ENCODE measurements at regions not wholly inside any gene's neighbourhood (a gene's known extent, or its start where the extent isn't known, plus 50 kb on each side); places are given as distances from the start of the nearest gene placed in this dataset.

DNA sequence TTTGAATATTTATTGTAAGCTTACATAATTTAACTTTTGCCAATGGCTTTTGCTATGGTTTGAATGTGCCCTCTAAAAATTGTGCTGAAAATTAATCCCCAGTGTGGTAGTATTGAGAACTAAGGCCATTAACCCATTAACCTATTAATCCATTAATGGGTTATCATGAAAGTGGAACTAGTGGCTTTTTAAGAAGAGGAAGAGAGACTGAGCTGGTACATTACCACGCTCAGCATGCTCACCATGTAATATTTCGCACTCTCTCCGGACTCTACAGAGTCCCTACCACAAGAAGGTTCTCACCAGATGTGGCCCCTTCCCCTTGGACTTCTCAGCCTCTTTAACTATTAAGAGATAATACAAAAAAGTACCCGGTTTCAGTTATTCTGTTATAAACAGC, 164.4 kb upstream of the ZRANB2 start:
- DNase-seq (ENCODE audit: low spot score), result no peak
- Histone ChIP-seq H3K4me1 (replicated peaks) (no peaks in the 10 kb centered on the region), H3K27ac (no peak overlapping the region), H3K9me3 (no peaks in the 10 kb centered on the region), H3K27me3 (replicated peaks; ENCODE audit: insufficient read depth) (no peaks in the 10 kb centered on the region), H3K4me3 (no peak overlapping the region), H3K36me3 (no peaks in the 10 kb centered on the region)
- intact Hi-C loops (cut with DNase I), result no loop called here
- WGBS, result 93% methylated on average over 4 of the region's 4 CpGs
- TF ChIP-seq POLR2A (IDR thresholded peaks at IDR 0.05) (no peak), POLR2AphosphoS5 (IDR thresholded peaks at IDR 0.05) (no peak)
- TF ChIP-seq, protein P1, sequence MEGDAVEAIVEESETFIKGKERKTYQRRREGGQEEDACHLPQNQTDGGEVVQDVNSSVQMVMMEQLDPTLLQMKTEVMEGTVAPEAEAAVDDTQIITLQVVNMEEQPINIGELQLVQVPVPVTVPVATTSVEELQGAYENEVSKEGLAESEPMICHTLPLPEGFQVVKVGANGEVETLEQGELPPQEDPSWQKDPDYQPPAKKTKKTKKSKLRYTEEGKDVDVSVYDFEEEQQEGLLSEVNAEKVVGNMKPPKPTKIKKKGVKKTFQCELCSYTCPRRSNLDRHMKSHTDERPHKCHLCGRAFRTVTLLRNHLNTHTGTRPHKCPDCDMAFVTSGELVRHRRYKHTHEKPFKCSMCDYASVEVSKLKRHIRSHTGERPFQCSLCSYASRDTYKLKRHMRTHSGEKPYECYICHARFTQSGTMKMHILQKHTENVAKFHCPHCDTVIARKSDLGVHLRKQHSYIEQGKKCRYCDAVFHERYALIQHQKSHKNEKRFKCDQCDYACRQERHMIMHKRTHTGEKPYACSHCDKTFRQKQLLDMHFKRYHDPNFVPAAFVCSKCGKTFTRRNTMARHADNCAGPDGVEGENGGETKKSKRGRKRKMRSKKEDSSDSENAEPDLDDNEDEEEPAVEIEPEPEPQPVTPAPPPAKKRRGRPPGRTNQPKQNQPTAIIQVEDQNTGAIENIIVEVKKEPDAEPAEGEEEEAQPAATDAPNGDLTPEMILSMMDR (IDR thresholded peaks at IDR 0.05), result no peak

DNA sequence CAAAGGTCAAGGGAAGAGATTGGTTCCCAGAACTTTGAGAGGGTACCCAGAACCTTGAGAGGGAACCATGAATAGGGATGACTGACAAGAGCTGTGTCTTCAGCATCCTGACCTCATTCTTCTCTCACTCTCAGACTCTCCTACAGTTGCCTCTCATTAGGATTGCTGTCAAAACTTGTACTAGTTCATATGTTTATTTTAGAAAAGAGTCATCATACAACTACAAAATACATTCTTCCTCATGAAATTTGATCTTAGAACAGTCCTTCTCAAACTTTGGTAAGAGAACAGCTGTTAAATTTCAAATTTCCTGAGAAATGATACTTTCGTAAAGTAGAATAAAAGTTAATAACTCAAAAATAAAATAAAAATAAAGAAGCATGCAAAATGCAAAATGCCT, 161.4 kb upstream of the ZRANB2 start:
- DNase-seq (ENCODE audit: low spot score), result no peak
- no peak for TF ChIP-seq POLR2AphosphoS5 (IDR thresholded peaks at IDR 0.05)
- TF ChIP-seq POLR2A (IDR thresholded peaks at IDR 0.05), result no peak
- TF ChIP-seq, protein P1 (IDR thresholded peaks at IDR 0.05), result no peak
- no peak overlapping the region for H3K27ac ChIP-seq
- H3K4me1 ChIP-seq (replicated peaks), result no peaks in the 10 kb centered on the region
- no peaks in the 10 kb centered on the region for H3K36me3 ChIP-seq
- H3K27me3 ChIP-seq (replicated peaks; ENCODE audit: insufficient read depth), result no peaks in the 10 kb centered on the region
- intact Hi-C loops (cut with DNase I), result no loop called here
- 73% methylated on average over 1 of the region's 1 CpG for WGBS
- no peak overlapping the region for H3K4me3 ChIP-seq
- no peaks in the 10 kb centered on the region for H3K9me3 ChIP-seq

DNA sequence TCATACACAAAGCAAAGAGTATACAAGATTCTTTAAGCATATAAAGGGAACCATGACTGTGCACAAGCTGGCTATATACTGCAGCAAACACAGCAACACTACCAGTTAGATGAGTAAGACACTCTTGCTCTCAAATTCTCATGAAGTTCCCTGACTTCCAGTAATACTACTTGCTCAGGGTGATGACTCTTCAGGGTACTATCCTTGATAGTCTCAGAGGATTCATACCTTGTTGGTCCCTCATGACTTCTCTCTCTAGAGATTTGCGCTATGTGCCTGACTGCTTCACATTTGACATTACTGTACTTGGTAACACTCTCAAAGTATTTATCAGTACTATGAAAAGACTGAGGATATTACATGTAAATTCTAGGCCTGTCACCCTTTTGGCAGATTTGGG, 159.8 kb upstream of the ZRANB2 start:
- TF ChIP-seq POLR2AphosphoS5 (IDR thresholded peaks at IDR 0.05) (no peak), POLR2A (IDR thresholded peaks at IDR 0.05) (no peak)
- TF ChIP-seq, protein P1 (IDR thresholded peaks at IDR 0.05), result no peak
- no peak overlapping the region for H3K4me3 ChIP-seq
- no peaks in the 10 kb centered on the region for H3K4me1 ChIP-seq (replicated peaks)
- no peaks in the 10 kb centered on the region for H3K36me3 ChIP-seq
- no peak for DNase-seq (ENCODE audit: low spot score)
- H3K9me3 ChIP-seq, result no peaks in the 10 kb centered on the region
- H3K27ac ChIP-seq, result no peak overlapping the region
- intact Hi-C loops (cut with DNase I), result no loop called here
- H3K27me3 ChIP-seq (replicated peaks; ENCODE audit: insufficient read depth), result no peaks in the 10 kb centered on the region
- WGBS, result 100% methylated on average over 1 of the region's 1 CpG

DNA sequence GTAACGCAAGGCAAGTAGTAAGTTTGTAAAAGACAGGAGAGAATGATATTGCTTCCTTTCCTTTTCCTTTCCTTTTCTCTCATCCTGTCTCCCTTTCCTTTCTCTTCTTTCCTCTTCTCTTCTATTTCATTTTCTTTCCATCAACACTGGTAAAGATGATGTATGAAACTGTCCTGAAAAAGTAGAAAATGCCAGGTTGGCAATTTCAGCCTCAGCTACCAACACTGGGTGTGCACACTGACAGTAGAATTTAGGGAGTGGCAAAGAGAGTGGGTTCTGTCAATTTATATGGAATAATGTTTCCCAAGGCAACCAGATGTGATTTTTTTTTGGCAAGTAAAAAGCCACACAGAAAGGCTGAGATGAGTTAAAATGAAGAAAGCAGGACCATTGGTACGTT, 155.7 kb upstream of the ZRANB2 start:
- 71% methylated on average over 2 of the region's 2 CpGs for WGBS
- no peak for DNase-seq (ENCODE audit: low spot score)
- no peaks in the 10 kb centered on the region for H3K4me1 ChIP-seq (replicated peaks)

DNA sequence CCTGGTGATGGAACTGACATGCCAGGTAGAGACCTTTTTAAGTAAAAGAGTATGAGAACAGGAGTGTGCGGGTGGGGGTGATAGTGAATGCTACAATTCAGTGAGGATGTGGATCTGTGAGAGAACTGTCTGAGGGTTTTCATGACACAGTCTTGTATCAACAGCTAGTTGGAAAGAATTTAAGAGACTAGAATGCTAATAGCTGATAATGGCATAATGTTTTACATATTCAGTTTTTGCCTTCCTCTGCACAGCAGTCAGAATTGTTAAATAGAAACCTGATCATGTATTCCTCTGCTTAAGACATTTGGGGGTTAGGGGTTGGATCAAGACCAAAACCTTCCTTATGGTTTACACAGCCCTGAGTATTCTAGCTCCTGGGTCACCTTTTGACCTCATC, 152.8 kb upstream of the ZRANB2 start:
- Histone ChIP-seq H3K27me3 (replicated peaks; ENCODE audit: insufficient read depth) (no peaks in the 10 kb centered on the region), H3K9me3 (no peaks in the 10 kb centered on the region), H3K4me3 (no peak overlapping the region), H3K4me1 (replicated peaks) (no peaks in the 10 kb centered on the region), H3K27ac (no peak overlapping the region), H3K36me3 (no peaks in the 10 kb centered on the region)
- intact Hi-C loops (cut with DNase I), result no loop called here
- TF ChIP-seq POLR2AphosphoS5 (IDR thresholded peaks at IDR 0.05) (no peak), POLR2A (IDR thresholded peaks at IDR 0.05) (no peak)
- TF ChIP-seq, protein P1 (IDR thresholded peaks at IDR 0.05), result no peak
- WGBS, result 100% methylated on average over 1 of the region's 1 CpG
- no peak for DNase-seq (ENCODE audit: low spot score)

More for the DNA sequence above, 155.7 kb upstream of the ZRANB2 start:
- Histone ChIP-seq H3K27me3 (replicated peaks; ENCODE audit: insufficient read depth) (no peaks in the 10 kb centered on the region), H3K27ac (no peak overlapping the region), H3K36me3 (no peaks in the 10 kb centered on the region), H3K9me3 (no peaks in the 10 kb centered on the region), H3K4me3 (no peak overlapping the region)
- TF ChIP-seq POLR2A (IDR thresholded peaks at IDR 0.05), result no peak
- TF ChIP-seq, protein P1 (IDR thresholded peaks at IDR 0.05), result no peak
- intact Hi-C loops (cut with DNase I), result no loop called here
